SK-N-SH (cell line): ENCODE measurements at regions not wholly inside any gene's neighbourhood (a gene's known extent, or its start where the extent isn't known, plus 50 kb on each side); places are given as distances from the start of the nearest gene placed in this dataset.

Experiments
- CTCF ChIA-PET: fragments of 300-600, 350-600 bp; formaldehyde crosslinking; extraction: SDS; loops from one replicate; lab custom pipeline; 2021; lab: Yijun Ruan, JAX
- POLR2A ChIA-PET: fragments of 350-600 bp; sonication (Branson Sonifier 250); formaldehyde crosslinking; extraction: SDS; loops from one replicate; lab custom pipeline; 2020; ENCODE audit warnings: antibody characterized with exemption, inconsistent platforms; lab: Yijun Ruan, JAX
- DNase-seq: peaks from one replicate; pipeline ENCODE4 v3.0.0; 2012
- H2AFZ ChIP-seq: fragments of 200-600 bp; sonication (generic); 2 replicates; pipeline ENCODE4 v1.8.1; 2016; ENCODE audit warnings: antibody characterized with exemption, mild to moderate bottlenecking, low read depth
- H3F3A ChIP-seq: fragments of 200-600 bp; sonication (generic); replicated peaks from 2 replicates; pipeline ENCODE3; 2016; ENCODE audit warnings: antibody characterized with exemption, mild to moderate bottlenecking; ENCODE audit not compliant: insufficient read depth
- H3K27ac ChIP-seq, 2 experiments: fragments of 200-500 bp in 1 of 2; fragments of 200-600 bp in 1 of 2; sonication (Bioruptor generic) in 1 of 2; sonication (generic), shearing (Covaris generic) in 1 of 2; 2 replicates each; pipeline versions ENCODE4 v1.5.1 to v1.6.1; 2014 to 2016; ENCODE audit warnings: low read depth in 2 of 2, inconsistent platforms in 1 of 2, low read length in 1 of 2, mild to moderate bottlenecking in 1 of 2, mixed read lengths in 1 of 2
- H3K27me3 ChIP-seq: fragments of 200-600 bp; sonication (generic), shearing (Covaris generic); 2 replicates; pipeline ENCODE4 v1.6.1; 2016; ENCODE audit warnings: mixed run types; ENCODE audit not compliant: insufficient read depth
- H3K36me3 ChIP-seq, 2 experiments: fragments of 200-500 bp in 1 of 2; fragments of 200-600 bp in 1 of 2; sonication (Bioruptor generic) in 1 of 2; sonication (generic) in 1 of 2; replicated peaks in 1 of 2; 2 replicates each; pipeline versions ENCODE3 to v1.5.1; 2014 to 2016; ENCODE audit warnings: low read length in 1 of 2, mild to moderate bottlenecking in 1 of 2; ENCODE audit not compliant: insufficient read depth in 2 of 2, control insufficient read depth in 1 of 2
- H3K4me1 ChIP-seq, 2 experiments: fragments of 200-500 bp in 1 of 2; fragments of 200-600 bp in 1 of 2; sonication (Bioruptor generic) in 1 of 2; sonication (generic), shearing (Covaris generic) in 1 of 2; 2 replicates each; pipeline versions ENCODE4 v1.5.1 to v1.6.1; 2014 to 2016; ENCODE audit warnings: low read depth in 1 of 2, low read length in 1 of 2, mixed run types in 1 of 2; ENCODE audit not compliant: insufficient read depth in 2 of 2, control insufficient read depth in 1 of 2
- H3K4me2 ChIP-seq: fragments of 200-600 bp; sonication (generic), shearing (Covaris generic); 2 replicates; pipeline ENCODE4 v1.6.1; 2017; ENCODE audit warnings: mixed run types
- H3K4me3 ChIP-seq, 2 experiments: fragments of 200-500 bp in 1 of 2; fragments of 200-600 bp in 1 of 2; sonication (Bioruptor generic) in 1 of 2; sonication (generic), shearing (Covaris generic) in 1 of 2; 2 replicates each; pipeline versions ENCODE4 v1.5.1 to v1.8.1; 2014 to 2016; ENCODE audit warnings: low read depth in 2 of 2, inconsistent platforms in 1 of 2, low read length in 1 of 2, mild to moderate bottlenecking in 1 of 2, mixed read lengths in 1 of 2, moderate library complexity in 1 of 2
- H3K79me2 ChIP-seq: fragments of 200-600 bp; sonication (generic); 2 replicates; pipeline ENCODE4 v1.8.1; 2017; ENCODE audit warnings: mild to moderate bottlenecking; ENCODE audit not compliant: insufficient read depth
- H3K9ac ChIP-seq: fragments of 200-600 bp; sonication (generic); 2 replicates; pipeline ENCODE4 v1.6.1; 2017; ENCODE audit warnings: mixed run types
- H3K9me2 ChIP-seq: fragments of 200-600 bp; sonication (generic); 2 replicates; pipeline ENCODE4 v1.6.1; 2017; ENCODE audit warnings: mixed run types
- H3K9me3 ChIP-seq: fragments of 200-600 bp; sonication (generic); 2 replicates; pipeline ENCODE4 v1.6.1; 2017; ENCODE audit warnings: mixed run types, mild to moderate bottlenecking, moderate library complexity
- H4K20me1 ChIP-seq: fragments of 200-600 bp; sonication (generic); 2 replicates; pipeline ENCODE4 v1.6.1; 2017; ENCODE audit warnings: mild to moderate bottlenecking, mixed run types; ENCODE audit not compliant: insufficient read depth
- CHD2 ChIP-seq: fragments of 150-350 bp; IDR thresholded peaks from 2 replicates; pipeline ENCODE4 v1.6.1; 2018; ENCODE audit warnings: low read length; ENCODE audit not compliant: partially characterized antibody
- ELF1 ChIP-seq: IDR thresholded peaks from 2 replicates; pipeline ENCODE4 v1.4.0; 2012
- EP300 ChIP-seq, 2 experiments: IDR thresholded peaks; 2 replicates each; pipeline versions ENCODE4 v1.4.0 to v1.6.1; 2012; ENCODE audit warnings: borderline replicate concordance in 1 of 2, low read depth in 1 of 2, low read length in 1 of 2
- FOSL2 ChIP-seq: IDR thresholded peaks from 2 replicates; pipeline ENCODE4 v1.4.0; 2012; ENCODE audit warnings: low read depth, mild to moderate bottlenecking, moderate library complexity, borderline replicate concordance
- FOXJ3 ChIP-seq: sonication (generic); formaldehyde crosslinking; IDR thresholded peaks from 2 replicates; pipeline ENCODE4 v1.5.1; 2020; ENCODE audit warnings: mild to moderate bottlenecking, missing genetic modification reagents
- GABPA ChIP-seq: IDR thresholded peaks from 2 replicates; pipeline ENCODE4 v1.4.0; 2012; ENCODE audit warnings: low read depth, mild to moderate bottlenecking
- JUND ChIP-seq: IDR thresholded peaks from 2 replicates; pipeline ENCODE4 v1.4.0; 2012
- MXI1 ChIP-seq: IDR thresholded peaks from 2 replicates; pipeline ENCODE4 v1.6.1; 2012; ENCODE audit warnings: mild to moderate bottlenecking, low read depth, low read length, improper control_type of control experiment
- NFIC ChIP-seq: IDR thresholded peaks from 2 replicates; pipeline ENCODE4 v1.4.0; 2012; ENCODE audit warnings: borderline replicate concordance
- RAD21 ChIP-seq: IDR thresholded peaks from 2 replicates; pipeline ENCODE4 v1.6.1; 2012; ENCODE audit warnings: mild to moderate bottlenecking, low read length
- RCOR1 ChIP-seq: fragments of 150-350 bp; IDR thresholded peaks from 2 replicates; pipeline ENCODE4 v1.6.1; 2017; ENCODE audit warnings: antibody characterized with exemption, low read length
- RFX5 ChIP-seq: IDR thresholded peaks from 2 replicates; pipeline ENCODE4 v1.6.1; 2012; ENCODE audit warnings: mild to moderate bottlenecking, improper control_type of control experiment, low read length
- SMC3 ChIP-seq: IDR thresholded peaks from 2 replicates; pipeline ENCODE4 v1.6.1; 2012; ENCODE audit warnings: low read depth, low read length, improper control_type of control experiment
- TAF1 ChIP-seq: IDR thresholded peaks from 2 replicates; pipeline ENCODE4 v1.6.1; 2012; ENCODE audit warnings: low read depth, mild to moderate bottlenecking, low read length, moderate library complexity, borderline replicate concordance
- WGBS: methylation state at CpG from one replicate; pipeline ENCODE4 v1.1.6; 2017; ENCODE audit warnings: low lambda C conversion rate; 5-methylcytosine and 5-hydroxymethylcytosine counted together
- TF ChIP-seq, protein P1 (sequence below): fragments of 150-350 bp; IDR thresholded peaks from 2 replicates; pipeline ENCODE4 v1.6.1; 2017; ENCODE audit warnings: antibody characterized with exemption, low read length, low read depth, borderline replicate concordance
- TF ChIP-seq, protein P2 (sequence below): IDR thresholded peaks from 2 replicates; pipeline ENCODE4 v1.4.0; 2012; ENCODE audit warnings: low read depth, borderline replicate concordance

DNA sequence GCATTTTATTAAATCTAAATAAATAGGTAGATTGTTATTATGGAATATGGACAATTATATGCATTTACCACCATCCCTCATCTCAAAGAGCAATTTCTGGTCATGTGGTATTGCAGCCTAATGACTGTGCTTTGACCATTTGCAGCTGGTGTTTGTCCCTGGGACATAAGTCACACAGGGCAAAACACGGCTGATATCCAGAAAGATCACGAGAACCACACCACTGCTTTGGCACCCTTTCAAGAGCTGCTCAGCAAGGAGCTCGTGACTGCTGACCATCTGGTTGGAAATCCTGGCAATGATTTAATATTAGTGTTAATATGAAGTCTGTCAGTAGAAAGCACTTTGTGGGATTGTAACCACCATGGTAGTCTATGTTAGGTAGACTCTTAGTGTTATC lies 545.0 kb downstream of the GBA3 start:
- no peaks in the 10 kb centered on the region for H3K9me3 ChIP-seq
- no peaks in the 10 kb centered on the region; a peak in 1 of 4 replicates for H3K4me1 ChIP-seq
- no peak overlapping the region for H3K4me3 ChIP-seq
- POLR2A ChIA-PET: no interaction called here
- no peaks in the 10 kb centered on the region for H3K79me2 ChIP-seq
- no peak overlapping the region for H3K4me2 ChIP-seq
- CTCF ChIA-PET: interaction anchor here (1.6 kb wide), 1 partner anchor 84 kb away, joined by 3 read pairs; no protein-coding TSS in a partner anchor
- H3K27me3 ChIP-seq: no peaks in the 10 kb centered on the region
- no peak overlapping the region for H3K9ac ChIP-seq
- TF ChIP-seq NFIC: no peak
- TF ChIP-seq GABPA: no peak
- TF ChIP-seq, protein P1, sequence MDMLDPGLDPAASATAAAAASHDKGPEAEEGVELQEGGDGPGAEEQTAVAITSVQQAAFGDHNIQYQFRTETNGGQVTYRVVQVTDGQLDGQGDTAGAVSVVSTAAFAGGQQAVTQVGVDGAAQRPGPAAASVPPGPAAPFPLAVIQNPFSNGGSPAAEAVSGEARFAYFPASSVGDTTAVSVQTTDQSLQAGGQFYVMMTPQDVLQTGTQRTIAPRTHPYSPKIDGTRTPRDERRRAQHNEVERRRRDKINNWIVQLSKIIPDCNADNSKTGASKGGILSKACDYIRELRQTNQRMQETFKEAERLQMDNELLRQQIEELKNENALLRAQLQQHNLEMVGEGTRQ: no peak
- TF ChIP-seq, all 33 proteins: peak for 0
- H3K36me3 ChIP-seq: no peaks in the 10 kb centered on the region
- peak; percentile 0 for DNase-seq
- H3K27ac ChIP-seq: no peak overlapping the region
- 7% methylated on average over 3 of the region's 3 CpGs for WGBS
- H3K9me2 ChIP-seq: no peaks in the 10 kb centered on the region
- no peak overlapping the region for H2AFZ ChIP-seq
- H3F3A ChIP-seq: no peaks in the 10 kb centered on the region
- no peaks in the 10 kb centered on the region for H4K20me1 ChIP-seq

DNA sequence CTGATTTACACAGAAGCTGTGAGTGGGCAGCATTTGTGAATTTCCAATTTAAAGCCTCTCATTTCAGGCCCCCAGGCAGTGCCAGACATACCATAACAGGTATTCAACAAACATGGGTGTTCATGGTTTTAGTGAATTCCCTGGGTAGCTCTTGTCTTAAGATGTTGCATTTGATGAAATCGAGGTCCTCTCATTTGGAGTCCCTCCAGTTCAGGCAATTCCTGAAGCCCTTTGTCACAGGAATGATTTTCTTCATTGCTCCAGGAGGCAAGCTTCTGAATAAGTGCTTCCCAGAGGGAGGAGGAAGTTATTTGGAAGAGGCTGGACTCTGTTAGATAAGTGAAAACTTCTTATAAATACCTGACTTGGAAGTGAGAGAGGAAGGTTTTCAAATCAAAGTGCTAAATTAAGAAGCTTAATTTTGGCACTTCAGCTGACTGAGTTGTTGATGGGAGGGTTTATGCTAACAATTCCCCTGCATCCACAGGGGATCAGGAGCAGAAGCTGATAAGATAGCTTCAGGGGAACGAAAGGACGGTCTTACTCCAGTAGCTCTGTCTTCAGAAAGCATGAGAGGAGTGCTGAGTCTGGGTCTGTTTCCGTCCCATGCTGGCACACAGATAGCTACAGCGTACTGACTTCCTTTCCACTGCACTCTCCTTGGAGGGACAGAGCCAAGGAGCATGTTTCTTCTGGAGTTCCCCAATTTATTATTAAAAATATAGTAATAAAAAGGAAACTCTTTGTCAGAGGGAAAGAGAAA lies 543.1 kb downstream of the GBA3 start:
- Histone ChIP-seq H2AFZ (no peak overlapping the region), H3K4me3 (no peak overlapping the region), H3K9me3 (no peaks in the 10 kb centered on the region), H3F3A (no peaks in the 10 kb centered on the region), H3K27ac (no peak overlapping the region), H3K4me2 (no peak overlapping the region), H3K9me2 (no peaks in the 10 kb centered on the region), H4K20me1 (no peaks in the 10 kb centered on the region), H3K79me2 (no peaks in the 10 kb centered on the region), H3K9ac (no peak overlapping the region), H3K36me3 (no peaks in the 10 kb centered on the region), H3K27me3 (no peaks in the 10 kb centered on the region), H3K4me1 (no peaks in the 10 kb centered on the region; a peak in 1 of 4 replicates)
- ChIA-PET POLR2A (no interaction called here), CTCF (no interaction called here)
- DNase-seq: no peak
- 2% methylated on average over 5 of the region's 5 CpGs for WGBS
- TF ChIP-seq RCOR1 (no peak), SMC3 (no peak), RAD21 (no peak), MXI1 (no peak), EP300 (IDR thresholded peaks at IDR 0.05; ENCODE audit: borderline replicate concordance in 1 of 2, low read depth in 1 of 2, low read length in 1 of 2) (no peak), CHD2 (no peak), TAF1 (no peak)

DNA sequence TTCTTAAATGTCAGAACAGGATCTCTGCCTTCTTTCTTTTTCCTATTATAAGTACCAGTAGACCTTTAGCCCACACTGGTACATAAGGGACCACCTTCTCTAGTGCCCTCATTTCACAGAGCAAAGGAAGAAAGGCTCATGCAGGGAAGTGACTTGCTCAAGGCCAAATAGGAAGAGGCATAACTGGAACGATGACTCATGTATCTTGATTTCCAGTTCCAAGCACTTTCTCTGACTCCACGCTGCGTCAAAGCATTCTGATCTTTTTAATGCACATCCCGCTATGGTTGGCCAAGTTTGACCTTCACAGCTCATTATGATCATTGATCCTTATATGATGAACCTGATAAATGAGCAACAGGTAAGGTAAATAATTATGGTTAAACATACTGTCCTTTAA lies 542.0 kb downstream of the GBA3 start:
- Histone ChIP-seq H3K27me3 (no peaks in the 10 kb centered on the region), H2AFZ (no peak overlapping the region), H3K4me3 (no peak overlapping the region), H3K4me2 (no peak overlapping the region), H4K20me1 (no peaks in the 10 kb centered on the region), H3K36me3 (no peaks in the 10 kb centered on the region), H3F3A (no peaks in the 10 kb centered on the region), H3K9ac (no peak overlapping the region), H3K9me3 (no peaks in the 10 kb centered on the region), H3K27ac (no peak overlapping the region), H3K9me2 (no peaks in the 10 kb centered on the region), H3K79me2 (no peaks in the 10 kb centered on the region), H3K4me1 (no peaks in the 10 kb centered on the region; a peak in 1 of 4 replicates)
- POLR2A ChIA-PET: no interaction called here
- CTCF ChIA-PET: no interaction called here
- 30% methylated on average over 4 of the region's 4 CpGs for WGBS
- no peak for DNase-seq
- TF ChIP-seq, protein P2, sequence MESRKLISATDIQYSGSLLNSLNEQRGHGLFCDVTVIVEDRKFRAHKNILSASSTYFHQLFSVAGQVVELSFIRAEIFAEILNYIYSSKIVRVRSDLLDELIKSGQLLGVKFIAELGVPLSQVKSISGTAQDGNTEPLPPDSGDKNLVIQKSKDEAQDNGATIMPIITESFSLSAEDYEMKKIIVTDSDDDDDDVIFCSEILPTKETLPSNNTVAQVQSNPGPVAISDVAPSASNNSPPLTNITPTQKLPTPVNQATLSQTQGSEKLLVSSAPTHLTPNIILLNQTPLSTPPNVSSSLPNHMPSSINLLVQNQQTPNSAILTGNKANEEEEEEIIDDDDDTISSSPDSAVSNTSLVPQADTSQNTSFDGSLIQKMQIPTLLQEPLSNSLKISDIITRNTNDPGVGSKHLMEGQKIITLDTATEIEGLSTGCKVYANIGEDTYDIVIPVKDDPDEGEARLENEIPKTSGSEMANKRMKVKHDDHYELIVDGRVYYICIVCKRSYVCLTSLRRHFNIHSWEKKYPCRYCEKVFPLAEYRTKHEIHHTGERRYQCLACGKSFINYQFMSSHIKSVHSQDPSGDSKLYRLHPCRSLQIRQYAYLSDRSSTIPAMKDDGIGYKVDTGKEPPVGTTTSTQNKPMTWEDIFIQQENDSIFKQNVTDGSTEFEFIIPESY: no peak
- TF ChIP-seq NFIC (no peak), ELF1 (no peak), FOXJ3 (CRISPR knock-in tag) (no peak), RAD21 (no peak), JUND (no peak), FOSL2 (no peak), MXI1 (no peak), RFX5 (no peak)
